ENCODE measurements at regions not wholly inside any gene's neighbourhood (a gene's known extent, or its start where the extent isn't known, plus 50 kb on each side); places are given as distances from the start of the nearest gene placed in this dataset.

DNA sequence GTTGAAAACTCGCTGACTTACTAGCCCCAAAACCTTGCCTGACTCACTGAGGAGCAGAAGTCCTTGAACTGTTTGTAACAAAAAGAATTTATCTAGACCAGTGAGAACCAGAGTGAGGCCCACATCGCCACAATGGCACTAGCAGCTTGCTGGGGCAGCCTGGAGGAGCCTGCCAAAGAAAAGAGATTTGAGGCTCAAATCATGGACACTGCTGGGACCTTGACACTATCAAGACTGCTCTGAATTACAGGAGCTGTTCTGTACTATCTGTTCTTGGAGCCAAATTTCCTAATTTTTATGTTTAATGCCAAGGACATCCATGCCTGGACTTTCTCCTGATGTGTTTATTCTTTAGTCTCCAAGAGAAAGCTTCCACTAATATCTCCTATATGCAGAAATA lies 82.0 kb upstream of the JCAD start:
- TF ChIP-seq, protein P1, sequence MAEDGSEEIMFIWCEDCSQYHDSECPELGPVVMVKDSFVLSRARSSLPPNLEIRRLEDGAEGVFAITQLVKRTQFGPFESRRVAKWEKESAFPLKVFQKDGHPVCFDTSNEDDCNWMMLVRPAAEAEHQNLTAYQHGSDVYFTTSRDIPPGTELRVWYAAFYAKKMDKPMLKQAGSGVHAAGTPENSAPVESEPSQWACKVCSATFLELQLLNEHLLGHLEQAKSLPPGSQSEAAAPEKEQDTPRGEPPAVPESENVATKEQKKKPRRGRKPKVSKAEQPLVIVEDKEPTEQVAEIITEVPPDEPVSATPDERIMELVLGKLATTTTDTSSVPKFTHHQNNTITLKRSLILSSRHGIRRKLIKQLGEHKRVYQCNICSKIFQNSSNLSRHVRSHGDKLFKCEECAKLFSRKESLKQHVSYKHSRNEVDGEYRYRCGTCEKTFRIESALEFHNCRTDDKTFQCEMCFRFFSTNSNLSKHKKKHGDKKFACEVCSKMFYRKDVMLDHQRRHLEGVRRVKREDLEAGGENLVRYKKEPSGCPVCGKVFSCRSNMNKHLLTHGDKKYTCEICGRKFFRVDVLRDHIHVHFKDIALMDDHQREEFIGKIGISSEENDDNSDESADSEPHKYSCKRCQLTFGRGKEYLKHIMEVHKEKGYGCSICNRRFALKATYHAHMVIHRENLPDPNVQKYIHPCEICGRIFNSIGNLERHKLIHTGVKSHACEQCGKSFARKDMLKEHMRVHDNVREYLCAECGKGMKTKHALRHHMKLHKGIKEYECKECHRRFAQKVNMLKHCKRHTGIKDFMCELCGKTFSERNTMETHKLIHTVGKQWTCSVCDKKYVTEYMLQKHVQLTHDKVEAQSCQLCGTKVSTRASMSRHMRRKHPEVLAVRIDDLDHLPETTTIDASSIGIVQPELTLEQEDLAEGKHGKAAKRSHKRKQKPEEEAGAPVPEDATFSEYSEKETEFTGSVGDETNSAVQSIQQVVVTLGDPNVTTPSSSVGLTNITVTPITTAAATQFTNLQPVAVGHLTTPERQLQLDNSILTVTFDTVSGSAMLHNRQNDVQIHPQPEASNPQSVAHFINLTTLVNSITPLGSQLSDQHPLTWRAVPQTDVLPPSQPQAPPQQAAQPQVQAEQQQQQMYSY (CRISPR knock-in tag; IDR thresholded peaks at IDR 0.05), result no peak
- no peak for TF ChIP-seq CTCF (IDR thresholded peaks at IDR 0.05)
- TF ChIP-seq, protein P2, sequence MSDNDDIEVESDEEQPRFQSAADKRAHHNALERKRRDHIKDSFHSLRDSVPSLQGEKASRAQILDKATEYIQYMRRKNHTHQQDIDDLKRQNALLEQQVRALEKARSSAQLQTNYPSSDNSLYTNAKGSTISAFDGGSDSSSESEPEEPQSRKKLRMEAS (CRISPR knock-in tag; IDR thresholded peaks at IDR 0.05), result no peak
- TF ChIP-seq ELF4 (CRISPR knock-in tag; IDR thresholded peaks at IDR 0.05; ENCODE audit: low read depth), result no peak
- TF ChIP-seq, protein P3, sequence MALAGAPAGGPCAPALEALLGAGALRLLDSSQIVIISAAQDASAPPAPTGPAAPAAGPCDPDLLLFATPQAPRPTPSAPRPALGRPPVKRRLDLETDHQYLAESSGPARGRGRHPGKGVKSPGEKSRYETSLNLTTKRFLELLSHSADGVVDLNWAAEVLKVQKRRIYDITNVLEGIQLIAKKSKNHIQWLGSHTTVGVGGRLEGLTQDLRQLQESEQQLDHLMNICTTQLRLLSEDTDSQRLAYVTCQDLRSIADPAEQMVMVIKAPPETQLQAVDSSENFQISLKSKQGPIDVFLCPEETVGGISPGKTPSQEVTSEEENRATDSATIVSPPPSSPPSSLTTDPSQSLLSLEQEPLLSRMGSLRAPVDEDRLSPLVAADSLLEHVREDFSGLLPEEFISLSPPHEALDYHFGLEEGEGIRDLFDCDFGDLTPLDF (CRISPR knock-in tag; IDR thresholded peaks at IDR 0.05), result no peak
- TF ChIP-seq, protein P4, sequence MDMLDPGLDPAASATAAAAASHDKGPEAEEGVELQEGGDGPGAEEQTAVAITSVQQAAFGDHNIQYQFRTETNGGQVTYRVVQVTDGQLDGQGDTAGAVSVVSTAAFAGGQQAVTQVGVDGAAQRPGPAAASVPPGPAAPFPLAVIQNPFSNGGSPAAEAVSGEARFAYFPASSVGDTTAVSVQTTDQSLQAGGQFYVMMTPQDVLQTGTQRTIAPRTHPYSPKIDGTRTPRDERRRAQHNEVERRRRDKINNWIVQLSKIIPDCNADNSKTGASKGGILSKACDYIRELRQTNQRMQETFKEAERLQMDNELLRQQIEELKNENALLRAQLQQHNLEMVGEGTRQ (CRISPR knock-in tag; IDR thresholded peaks at IDR 0.05), result no peak
- TF ChIP-seq, protein P5, sequence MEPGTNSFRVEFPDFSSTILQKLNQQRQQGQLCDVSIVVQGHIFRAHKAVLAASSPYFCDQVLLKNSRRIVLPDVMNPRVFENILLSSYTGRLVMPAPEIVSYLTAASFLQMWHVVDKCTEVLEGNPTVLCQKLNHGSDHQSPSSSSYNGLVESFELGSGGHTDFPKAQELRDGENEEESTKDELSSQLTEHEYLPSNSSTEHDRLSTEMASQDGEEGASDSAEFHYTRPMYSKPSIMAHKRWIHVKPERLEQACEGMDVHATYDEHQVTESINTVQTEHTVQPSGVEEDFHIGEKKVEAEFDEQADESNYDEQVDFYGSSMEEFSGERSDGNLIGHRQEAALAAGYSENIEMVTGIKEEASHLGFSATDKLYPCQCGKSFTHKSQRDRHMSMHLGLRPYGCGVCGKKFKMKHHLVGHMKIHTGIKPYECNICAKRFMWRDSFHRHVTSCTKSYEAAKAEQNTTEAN (CRISPR knock-in tag; IDR thresholded peaks at IDR 0.05), result no peak
- TF ChIP-seq CREM (CRISPR knock-in tag; IDR thresholded peaks at IDR 0.05), result no peak
- no peak for TF ChIP-seq FOXP1 (CRISPR knock-in tag; IDR thresholded peaks at IDR 0.05; ENCODE audit: borderline replicate concordance)
- no peak for TF ChIP-seq ESRRA (CRISPR knock-in tag; IDR thresholded peaks at IDR 0.05; ENCODE audit: borderline replicate concordance)
- TF ChIP-seq GABPB1 (CRISPR knock-in tag; IDR thresholded peaks at IDR 0.05), result no peak
- no peak for TF ChIP-seq ZNF121 (CRISPR knock-in tag; IDR thresholded peaks at IDR 0.05)
- TF ChIP-seq NR1H2 (CRISPR knock-in tag; IDR thresholded peaks at IDR 0.05), result no peak
- no peak for TF ChIP-seq OVOL2 (CRISPR knock-in tag; IDR thresholded peaks at IDR 0.05; ENCODE audit: borderline replicate concordance)
